ENCODE measurements at regions not wholly inside any gene's neighbourhood (a gene's known extent, or its start where the extent isn't known, plus 50 kb on each side); places are given as distances from the start of the nearest gene placed in this dataset.

DNA sequence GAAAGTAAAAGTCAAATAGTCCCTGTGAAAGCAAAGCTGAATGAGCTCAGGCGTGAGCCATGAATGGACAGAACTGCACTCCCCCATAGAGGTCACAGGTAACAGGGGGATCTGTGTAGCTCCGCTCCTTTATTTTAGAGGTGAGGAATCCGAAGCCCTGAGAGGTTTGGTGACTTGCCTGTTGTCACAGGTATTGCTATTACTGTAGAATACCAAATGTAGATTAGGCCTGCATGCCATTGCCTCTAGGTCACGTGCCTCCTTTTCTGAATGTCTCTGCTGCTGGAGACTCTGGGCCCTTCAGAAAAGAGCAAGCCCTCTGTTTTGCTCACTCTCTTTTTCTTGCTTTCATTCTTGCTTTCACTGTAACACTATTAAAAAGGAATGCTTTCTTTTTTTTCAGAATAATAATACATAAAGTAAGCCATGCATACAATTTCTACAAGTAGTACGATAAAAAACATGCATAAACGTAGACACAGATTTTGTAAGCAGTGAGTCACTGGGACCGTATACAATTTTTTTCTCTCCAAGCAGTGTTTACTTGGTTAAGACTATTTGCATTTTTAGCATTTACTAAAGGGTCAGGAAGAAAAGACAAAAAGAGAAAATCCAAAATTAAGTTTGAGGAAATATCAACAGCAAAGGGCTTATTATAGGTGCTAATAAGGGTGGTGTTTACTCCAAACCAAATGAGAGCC is 568.7 kb upstream of the ADAMTS16 start:
- Mint-ChIP-seq H3K27me3 (ENCODE audit: insufficient read depth) (no peaks in the 10 kb centered on the region), H3K27ac (peak overlapping the region; percentile 40), H3K4me1 (peaks cover 9% of the 10 kb centered on the region), H3K36me3 (ENCODE audit: low read depth) (no peaks in the 10 kb centered on the region), H3K9me3 (peaks cover 8% of the 10 kb centered on the region), H3K4me3 (no peak overlapping the region)
- H3K36me3 ChIP-seq (ENCODE audit: control insufficient read depth, insufficient read depth, low read length), result no peaks in the 10 kb centered on the region
- H3K4me1 ChIP-seq (ENCODE audit: control insufficient read depth, insufficient read depth, low read length), result no peaks in the 10 kb centered on the region
- H3K27me3 ChIP-seq (ENCODE audit: control insufficient read depth, insufficient read depth, low read length, poor library complexity, severe bottlenecking), result no peaks in the 10 kb centered on the region
- TF ChIP-seq, protein P1, sequence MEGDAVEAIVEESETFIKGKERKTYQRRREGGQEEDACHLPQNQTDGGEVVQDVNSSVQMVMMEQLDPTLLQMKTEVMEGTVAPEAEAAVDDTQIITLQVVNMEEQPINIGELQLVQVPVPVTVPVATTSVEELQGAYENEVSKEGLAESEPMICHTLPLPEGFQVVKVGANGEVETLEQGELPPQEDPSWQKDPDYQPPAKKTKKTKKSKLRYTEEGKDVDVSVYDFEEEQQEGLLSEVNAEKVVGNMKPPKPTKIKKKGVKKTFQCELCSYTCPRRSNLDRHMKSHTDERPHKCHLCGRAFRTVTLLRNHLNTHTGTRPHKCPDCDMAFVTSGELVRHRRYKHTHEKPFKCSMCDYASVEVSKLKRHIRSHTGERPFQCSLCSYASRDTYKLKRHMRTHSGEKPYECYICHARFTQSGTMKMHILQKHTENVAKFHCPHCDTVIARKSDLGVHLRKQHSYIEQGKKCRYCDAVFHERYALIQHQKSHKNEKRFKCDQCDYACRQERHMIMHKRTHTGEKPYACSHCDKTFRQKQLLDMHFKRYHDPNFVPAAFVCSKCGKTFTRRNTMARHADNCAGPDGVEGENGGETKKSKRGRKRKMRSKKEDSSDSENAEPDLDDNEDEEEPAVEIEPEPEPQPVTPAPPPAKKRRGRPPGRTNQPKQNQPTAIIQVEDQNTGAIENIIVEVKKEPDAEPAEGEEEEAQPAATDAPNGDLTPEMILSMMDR (conservative IDR thresholded peaks at IDR 0.05), result no peak
- H3K9ac ChIP-seq (ENCODE audit: extremely low read depth, low read length, poor library complexity, severe bottlenecking), result no peak overlapping the region
- DNase-seq, result peak; percentile 51
- no peaks in the 10 kb centered on the region for H3K9me3 ChIP-seq (ENCODE audit: control insufficient read depth, low read length)
- 80 to 87% methylated on average over 3 to 7 of the region's 7 CpGs for WGBS, 2 experiments (ENCODE audit: insufficient coverage in 1 of 2, insufficient read length in 1 of 2)
- no peak overlapping the region for H3K4me3 ChIP-seq (ENCODE audit: low read length)
- peak overlapping the region; percentile 18 for H3K27ac ChIP-seq (ENCODE audit: low read depth, low read length)

DNA sequence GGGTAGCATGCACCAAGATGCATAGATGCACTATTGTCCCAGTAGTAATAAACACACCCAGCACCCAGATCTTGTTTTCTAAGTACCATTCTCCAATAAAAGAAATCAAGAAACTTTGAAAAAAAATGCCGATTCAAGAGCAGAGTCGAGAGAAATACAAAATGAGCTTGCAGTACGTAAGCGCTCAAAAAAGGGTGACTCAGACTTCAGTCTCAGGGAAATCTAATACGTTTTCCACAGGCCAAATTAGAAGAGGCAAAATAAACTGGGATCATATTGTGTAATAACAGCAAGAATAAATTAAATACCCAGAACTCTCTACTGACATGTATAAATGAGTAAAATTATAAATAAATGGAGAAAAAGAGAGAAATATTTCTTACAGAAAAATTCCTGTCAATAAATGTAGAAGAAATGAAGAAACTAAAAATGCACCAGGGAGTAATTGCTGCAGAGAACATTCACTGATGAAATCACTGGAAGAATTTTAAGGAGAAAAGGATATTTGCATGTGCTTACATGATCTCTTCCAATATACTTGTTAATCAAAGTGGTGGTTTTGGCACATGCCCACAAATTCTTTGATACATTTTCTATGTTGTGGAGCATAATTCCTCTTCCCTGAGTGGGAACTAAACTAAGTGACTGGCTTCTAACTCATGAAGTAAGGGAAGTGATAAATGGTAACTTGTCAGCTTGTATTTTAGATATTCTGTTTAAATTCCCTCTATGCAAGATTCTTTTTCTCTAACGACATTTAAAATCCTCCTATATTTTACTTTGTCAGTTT is 567.6 kb upstream of the ADAMTS16 start:
- no peaks in the 10 kb centered on the region for H3K9me3 ChIP-seq (ENCODE audit: control insufficient read depth, low read length)
- 93 to 98% methylated on average over 5 to 6 of the region's 6 CpGs for WGBS, 2 experiments (ENCODE audit: insufficient coverage in 1 of 2, insufficient read length in 1 of 2)
- TF ChIP-seq, protein P1 (conservative IDR thresholded peaks at IDR 0.05), result no peak

DNA sequence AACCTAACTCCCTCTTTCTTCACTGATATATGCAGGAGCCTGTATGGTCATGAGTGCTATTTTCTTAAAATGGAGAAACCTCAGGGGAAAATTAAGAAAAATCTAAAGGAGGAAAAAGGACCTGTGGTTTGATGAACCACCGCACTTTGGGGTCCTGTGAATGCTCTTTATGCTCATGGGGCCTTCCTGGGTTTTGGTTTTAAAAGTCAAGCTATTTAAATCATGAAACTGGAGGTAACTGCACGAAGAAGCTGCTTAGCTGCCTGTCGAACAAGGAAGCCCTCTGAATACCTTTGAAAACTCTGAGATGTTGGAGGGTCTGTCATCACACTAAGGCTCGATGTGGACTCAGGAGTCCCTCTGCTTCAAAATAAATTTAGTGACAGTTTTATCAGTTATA is 564.5 kb upstream of the ADAMTS16 start:
- peaks cover 9% of the 10 kb centered on the region for H3K4me1 Mint-ChIP-seq
- Histone ChIP-seq H3K27ac (ENCODE audit: low read depth, low read length) (no peak overlapping the region), H3K4me3 (ENCODE audit: low read length) (no peak overlapping the region), H3K36me3 (ENCODE audit: control insufficient read depth, insufficient read depth, low read length) (no peaks in the 10 kb centered on the region), H3K4me1 (ENCODE audit: control insufficient read depth, insufficient read depth, low read length) (no peaks in the 10 kb centered on the region), H3K9me3 (ENCODE audit: control insufficient read depth, low read length) (no peaks in the 10 kb centered on the region), H3K27me3 (ENCODE audit: control insufficient read depth, insufficient read depth, low read length, poor library complexity, severe bottlenecking) (no peaks in the 10 kb centered on the region), H3K9ac (ENCODE audit: extremely low read depth, low read length, poor library complexity, severe bottlenecking) (no peak overlapping the region)
- H3K27ac Mint-ChIP-seq, result no peak overlapping the region
- 86 to 91% methylated on average over 1 to 4 of the region's 4 CpGs for WGBS, 2 experiments (ENCODE audit: insufficient coverage in 1 of 2, insufficient read length in 1 of 2)
- H3K36me3 Mint-ChIP-seq (ENCODE audit: low read depth), result no peaks in the 10 kb centered on the region
- H3K27me3 Mint-ChIP-seq (ENCODE audit: insufficient read depth), result no peaks in the 10 kb centered on the region
- H3K9me3 Mint-ChIP-seq, result peaks cover 8% of the 10 kb centered on the region
- H3K4me3 Mint-ChIP-seq, result no peak overlapping the region
- TF ChIP-seq, protein P1 (conservative IDR thresholded peaks at IDR 0.05), result no peak
- no peak for DNase-seq

More for the DNA sequence above, 567.6 kb upstream of the ADAMTS16 start:
- Mint-ChIP-seq H3K36me3 (ENCODE audit: low read depth) (no peaks in the 10 kb centered on the region), H3K27ac (no peak overlapping the region), H3K9me3 (peaks cover 8% of the 10 kb centered on the region), H3K4me3 (no peak overlapping the region), H3K4me1 (peaks cover 9% of the 10 kb centered on the region), H3K27me3 (ENCODE audit: insufficient read depth) (no peaks in the 10 kb centered on the region)
- Histone ChIP-seq H3K36me3 (ENCODE audit: control insufficient read depth, insufficient read depth, low read length) (no peaks in the 10 kb centered on the region), H3K27ac (ENCODE audit: low read depth, low read length) (no peak overlapping the region), H3K9ac (ENCODE audit: extremely low read depth, low read length, poor library complexity, severe bottlenecking) (no peak overlapping the region), H3K4me1 (ENCODE audit: control insufficient read depth, insufficient read depth, low read length) (no peaks in the 10 kb centered on the region), H3K27me3 (ENCODE audit: control insufficient read depth, insufficient read depth, low read length, poor library complexity, severe bottlenecking) (no peaks in the 10 kb centered on the region), H3K4me3 (ENCODE audit: low read length) (no peak overlapping the region)
- DNase-seq, result no peak

Data from endodermal cell (in vitro differentiated cells).